MG63 (cell line): ENCODE measurements at regions not wholly inside any gene's neighbourhood (a gene's known extent, or its start where the extent isn't known, plus 50 kb on each side); places are given as distances from the start of the nearest gene placed in this dataset.

Source experiments
- DNase-seq: peaks from one replicate; pipeline ENCODE4 v3.0.0-alpha.2; 2020
- H3K27me3 ChIP-seq: fragments of 250-450 bp; sonication (Bioruptor Pico); 2 replicates; pipeline ENCODE4 v1.5.1; 2020; ENCODE audit warnings: mild to moderate bottlenecking, moderate library complexity
- H3K36me3 ChIP-seq: fragments of 250-450 bp; sonication (Bioruptor Pico); 2 replicates; pipeline ENCODE4 v1.5.1; 2020; ENCODE audit warnings: mild to moderate bottlenecking, moderate library complexity
- H3K4me3 ChIP-seq: fragments of 250-450 bp; sonication (Bioruptor Pico); 2 replicates; pipeline ENCODE4 v1.5.1; 2020; ENCODE audit warnings: mild to moderate bottlenecking, moderate library complexity
- H3K9me3 ChIP-seq: fragments of 250-450 bp; sonication (Bioruptor Pico); 2 replicates; pipeline ENCODE4 v1.5.1; 2020; ENCODE audit warnings: mild to moderate bottlenecking, moderate library complexity

- Histone ChIP-seq H3K9me3 (peaks cover 5% of the 10 kb centered on the region; the same call in 1 of the 2 replicates), H3K4me3 (no peak overlapping the region), H3K27me3 (peaks cover 3% of the 10 kb centered on the region), H3K36me3 (no peaks in the 10 kb centered on the region)
- DNase-seq = no peak
These were observed 470.1 kb downstream of the PREX1 start for GRCh38 chr20:48357714-48358113.

GRCh38 chr20:48354903-48355302, 472.9 kb downstream of the PREX1 start:
- DNase-seq = no peak
- peaks cover 3% of the 10 kb centered on the region for H3K27me3 ChIP-seq
- no peaks in the 10 kb centered on the region for H3K36me3 ChIP-seq
- H3K9me3 ChIP-seq = peaks cover 6% of the 10 kb centered on the region; the same call in 1 of the 2 replicates
- H3K4me3 ChIP-seq = no peak overlapping the region

- Histone ChIP-seq H3K4me3 (no peak overlapping the region), H3K9me3 (peaks cover 6% of the 10 kb centered on the region; the same call in 1 of the 2 replicates), H3K36me3 (no peaks in the 10 kb centered on the region), H3K27me3 (peaks cover 3% of the 10 kb centered on the region)
- no peak for DNase-seq
These were observed 473.4 kb downstream of the PREX1 start for GRCh38 chr20:48354320-48354876.

GRCh38 chr20:48352628-48353027, 475.2 kb downstream of the PREX1 start:
- Histone ChIP-seq H3K36me3 (no peaks in the 10 kb centered on the region), H3K4me3 (no peak overlapping the region), H3K27me3 (peaks cover 15% of the 10 kb centered on the region), H3K9me3 (peaks cover 6% of the 10 kb centered on the region; the same call in 1 of the 2 replicates)
- no peak for DNase-seq

GRCh38 chr20:48352042-48352441, 475.8 kb downstream of the PREX1 start:
- no peak overlapping the region for H3K4me3 ChIP-seq
- no peaks in the 10 kb centered on the region for H3K36me3 ChIP-seq
- DNase-seq = no peak
- peaks cover 15% of the 10 kb centered on the region for H3K27me3 ChIP-seq
- H3K9me3 ChIP-seq = peaks cover 6% of the 10 kb centered on the region; the same call in 1 of the 2 replicates

- peaks cover 6% of the 10 kb centered on the region; the same call in 1 of the 2 replicates for H3K9me3 ChIP-seq
- no peak for DNase-seq
- H3K27me3 ChIP-seq = peaks cover 15% of the 10 kb centered on the region
- H3K4me3 ChIP-seq = no peak overlapping the region
- no peaks in the 10 kb centered on the region for H3K36me3 ChIP-seq
These were observed 477.3 kb downstream of the PREX1 start for GRCh38 chr20:48350313-48350988.

GRCh38 chr20:48349656-48350055, 478.1 kb downstream of the PREX1 start:
- no peaks in the 10 kb centered on the region for H3K36me3 ChIP-seq
- H3K4me3 ChIP-seq = no peak overlapping the region
- H3K9me3 ChIP-seq = peaks cover 6% of the 10 kb centered on the region; the same call in 1 of the 2 replicates
- no peak for DNase-seq
- peaks cover 16% of the 10 kb centered on the region for H3K27me3 ChIP-seq

GRCh38 chr20:48348022-48348421, 479.8 kb downstream of the PREX1 start:
- Histone ChIP-seq H3K36me3 (no peaks in the 10 kb centered on the region), H3K4me3 (no peak overlapping the region), H3K27me3 (peaks cover 22% of the 10 kb centered on the region), H3K9me3 (0 out of 2 replicates have a peak, but pooled peaks cover 2% of the 10 kb centered on the region)
- no peak for DNase-seq

- H3K27me3 ChIP-seq = peaks cover 14% of the 10 kb centered on the region
- H3K9me3 ChIP-seq = no peaks in the 10 kb centered on the region
- H3K4me3 ChIP-seq = no peak overlapping the region
These were observed 484.8 kb downstream of the PREX1 start for GRCh38 chr20:48342822-48343513.

GRCh38 chr20:48340883-48341281, 486.9 kb downstream of the PREX1 start:
- H3K36me3 ChIP-seq = no peaks in the 10 kb centered on the region
- no peak overlapping the region for H3K4me3 ChIP-seq
- peaks cover 26% of the 10 kb centered on the region for H3K27me3 ChIP-seq
- DNase-seq = no peak
- H3K9me3 ChIP-seq = no peaks in the 10 kb centered on the region

More at GRCh38 chr20:48342822-48343513, 484.8 kb downstream of the PREX1 start:
- no peak for DNase-seq
- no peaks in the 10 kb centered on the region for H3K36me3 ChIP-seq

- H3K27me3 ChIP-seq = peaks cover 27% of the 10 kb centered on the region
- H3K4me3 ChIP-seq = no peak overlapping the region
- no peaks in the 10 kb centered on the region for H3K36me3 ChIP-seq
- no peak for DNase-seq
- no peaks in the 10 kb centered on the region for H3K9me3 ChIP-seq
These were observed 487.6 kb downstream of the PREX1 start for GRCh38 chr20:48339986-48340882.

GRCh38 chr20:48339190-48339985, 488.4 kb downstream of the PREX1 start:
- Histone ChIP-seq H3K9me3 (no peaks in the 10 kb centered on the region), H3K36me3 (no peaks in the 10 kb centered on the region), H3K27me3 (peaks cover 23% of the 10 kb centered on the region), H3K4me3 (no peak overlapping the region)
- peak; percentile 58 for DNase-seq

- H3K36me3 ChIP-seq = no peaks in the 10 kb centered on the region
- H3K9me3 ChIP-seq = no peaks in the 10 kb centered on the region
- H3K4me3 ChIP-seq = no peak overlapping the region
- H3K27me3 ChIP-seq = peaks cover 18% of the 10 kb centered on the region
- DNase-seq = no peak
These were observed 489.1 kb downstream of the PREX1 start for GRCh38 chr20:48338717-48339116.

- Histone ChIP-seq H3K27me3 (peaks cover 17% of the 10 kb centered on the region), H3K36me3 (no peaks in the 10 kb centered on the region), H3K9me3 (no peaks in the 10 kb centered on the region), H3K4me3 (no peak overlapping the region)
- DNase-seq = no peak
These were observed 491.2 kb downstream of the PREX1 start for GRCh38 chr20:48336597-48336996.

- DNase-seq = no peak
- H3K27me3 ChIP-seq = peaks cover 17% of the 10 kb centered on the region
- no peak overlapping the region for H3K4me3 ChIP-seq
- no peaks in the 10 kb centered on the region for H3K36me3 ChIP-seq
- no peaks in the 10 kb centered on the region for H3K9me3 ChIP-seq
These were observed 492.3 kb downstream of the PREX1 start for GRCh38 chr20:48335308-48336050.
